Smooth muscle cell (in vitro differentiated cells): ENCODE measurements at regions not wholly inside any gene's neighbourhood (a gene's known extent, or its start where the extent isn't known, plus 50 kb on each side); places are given as distances from the start of the nearest gene placed in this dataset.

Experiments used
- DNase-seq: peaks from one replicate; lab custom pipeline; 2025; ENCODE audit not compliant: unreplicated experiment; lab: John Stamatoyannopoulos, UW
- H2AFZ ChIP-seq: fragments of 200-600 bp; sonication (generic); 2 replicates; pipeline ENCODE4 v1.6.0; 2016; ENCODE audit warnings: antibody characterized with exemption, low read depth, mild to moderate bottlenecking
- H3F3A ChIP-seq: fragments of 200-600 bp; sonication (generic); 2 replicates; pipeline ENCODE4 v1.6.0; 2017; ENCODE audit warnings: antibody characterized with exemption, low read depth
- H3K27ac ChIP-seq: fragments of 200-600 bp; sonication (generic); 2 replicates; pipeline ENCODE4 v1.5.1; 2016; ENCODE audit warnings: low read depth, mild to moderate bottlenecking
- H3K27me3 ChIP-seq: fragments of 200-600 bp; sonication (generic); 2 replicates; pipeline ENCODE4 v1.6.1; 2016; ENCODE audit warnings: low read depth, mild to moderate bottlenecking
- H3K36me3 ChIP-seq: fragments of 200-600 bp; sonication (generic); 2 replicates; pipeline ENCODE4 v1.5.1; 2016; ENCODE audit warnings: low read depth
- H3K4me1 ChIP-seq: fragments of 200-600 bp; sonication (generic); 2 replicates; pipeline ENCODE4 v1.5.1; 2016; ENCODE audit warnings: low read depth
- H3K4me2 ChIP-seq: fragments of 200-600 bp; sonication (generic); 2 replicates; pipeline ENCODE4 v1.6.0; 2016; ENCODE audit warnings: mild to moderate bottlenecking
- H3K4me3 ChIP-seq: fragments of 200-600 bp; sonication (generic); 2 replicates; pipeline ENCODE4 v1.5.1; 2016; ENCODE audit warnings: mild to moderate bottlenecking
- H3K79me2 ChIP-seq: fragments of 200-600 bp; sonication (generic); 2 replicates; pipeline ENCODE4 v1.6.0; 2016; ENCODE audit warnings: low read depth, mild to moderate bottlenecking
- H3K9ac ChIP-seq: fragments of 200-600 bp; sonication (generic); 2 replicates; pipeline ENCODE4 v1.6.0; 2016; ENCODE audit warnings: low read depth
- H3K9me3 ChIP-seq: fragments of 200-600 bp; sonication (generic); replicated peaks from 2 replicates; pipeline ENCODE4 v1.5.1; 2016; ENCODE audit warnings: low read depth
- H4K20me1 ChIP-seq: fragments of 200-600 bp; sonication (generic); 2 replicates; pipeline ENCODE4 v1.6.0; 2016; ENCODE audit warnings: low read depth
- WGBS: methylation state at CpG from one replicate; pipeline ENCODE4 v1.1.7; 2016; ENCODE audit warnings: low lambda C conversion rate; 5-methylcytosine and 5-hydroxymethylcytosine counted together
- TF ChIP-seq, protein P1 (sequence below): fragments of 200-600 bp; sonication (generic); IDR thresholded peaks from 2 replicates; pipeline ENCODE4 v1.5.1; 2017; ENCODE audit warnings: borderline replicate concordance, mild to moderate bottlenecking, antibody characterized with exemption; ENCODE audit not compliant: insufficient read depth, poor library complexity, severe bottlenecking

- Histone ChIP-seq H3K27me3 (no peaks in the 10 kb centered on the region), H3K36me3 (no peaks in the 10 kb centered on the region), H3K79me2 (no peaks in the 10 kb centered on the region), H3F3A (no peaks in the 10 kb centered on the region), H3K27ac (no peak overlapping the region), H3K4me1 (peaks cover 6% of the 10 kb centered on the region), H3K4me3 (no peak overlapping the region), H3K9me3 (no peaks in the 10 kb centered on the region), H3K9ac (no peak overlapping the region), H4K20me1 (no peaks in the 10 kb centered on the region), H3K4me2 (peak overlapping the region; percentile 25), H2AFZ (no peak overlapping the region)
- TF ChIP-seq, protein P1, sequence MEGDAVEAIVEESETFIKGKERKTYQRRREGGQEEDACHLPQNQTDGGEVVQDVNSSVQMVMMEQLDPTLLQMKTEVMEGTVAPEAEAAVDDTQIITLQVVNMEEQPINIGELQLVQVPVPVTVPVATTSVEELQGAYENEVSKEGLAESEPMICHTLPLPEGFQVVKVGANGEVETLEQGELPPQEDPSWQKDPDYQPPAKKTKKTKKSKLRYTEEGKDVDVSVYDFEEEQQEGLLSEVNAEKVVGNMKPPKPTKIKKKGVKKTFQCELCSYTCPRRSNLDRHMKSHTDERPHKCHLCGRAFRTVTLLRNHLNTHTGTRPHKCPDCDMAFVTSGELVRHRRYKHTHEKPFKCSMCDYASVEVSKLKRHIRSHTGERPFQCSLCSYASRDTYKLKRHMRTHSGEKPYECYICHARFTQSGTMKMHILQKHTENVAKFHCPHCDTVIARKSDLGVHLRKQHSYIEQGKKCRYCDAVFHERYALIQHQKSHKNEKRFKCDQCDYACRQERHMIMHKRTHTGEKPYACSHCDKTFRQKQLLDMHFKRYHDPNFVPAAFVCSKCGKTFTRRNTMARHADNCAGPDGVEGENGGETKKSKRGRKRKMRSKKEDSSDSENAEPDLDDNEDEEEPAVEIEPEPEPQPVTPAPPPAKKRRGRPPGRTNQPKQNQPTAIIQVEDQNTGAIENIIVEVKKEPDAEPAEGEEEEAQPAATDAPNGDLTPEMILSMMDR: no peak
- 53% methylated on average over 8 of the region's 8 CpGs for WGBS
- DNase-seq: no peak
Observed at GRCh38 chr2:234146087-234146826, 95.8 kb downstream of the SPP2 start.

DNA sequence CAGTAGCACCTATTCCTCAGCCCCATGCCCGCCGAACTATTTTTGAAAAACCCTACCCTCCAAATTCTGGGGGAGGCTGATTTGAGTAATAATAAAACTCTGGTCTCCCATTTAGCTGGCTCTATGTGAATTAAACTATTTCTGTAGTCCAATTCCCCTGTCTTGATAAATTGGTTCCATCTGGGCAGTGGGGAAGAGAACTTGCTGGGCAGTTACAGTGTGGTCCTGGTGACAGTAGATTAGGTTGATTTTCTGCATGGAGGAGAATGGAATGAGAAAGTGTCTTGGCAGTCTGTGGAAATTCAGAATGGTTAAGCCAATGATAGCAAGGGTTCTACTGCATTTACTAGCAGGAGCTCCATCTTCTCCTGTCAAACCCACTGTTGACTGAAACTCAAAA, 95.0 kb downstream of the SPP2 start:
- no peaks in the 10 kb centered on the region for H3K36me3 ChIP-seq
- no peaks in the 10 kb centered on the region for H3K9me3 ChIP-seq
- H3K4me1 ChIP-seq: peaks cover 6% of the 10 kb centered on the region
- no peak overlapping the region for H3K4me3 ChIP-seq
- H3K4me2 ChIP-seq: no peak overlapping the region
- no peaks in the 10 kb centered on the region for H3F3A ChIP-seq
- TF ChIP-seq, protein P1: no peak
- no peak overlapping the region for H2AFZ ChIP-seq
- no peak overlapping the region for H3K27ac ChIP-seq
- H3K27me3 ChIP-seq: no peaks in the 10 kb centered on the region
- no peaks in the 10 kb centered on the region for H3K79me2 ChIP-seq
- 98% methylated on average over 2 of the region's 2 CpGs for WGBS
- no peaks in the 10 kb centered on the region for H4K20me1 ChIP-seq
- no peak for DNase-seq
- H3K9ac ChIP-seq: no peak overlapping the region

DNA sequence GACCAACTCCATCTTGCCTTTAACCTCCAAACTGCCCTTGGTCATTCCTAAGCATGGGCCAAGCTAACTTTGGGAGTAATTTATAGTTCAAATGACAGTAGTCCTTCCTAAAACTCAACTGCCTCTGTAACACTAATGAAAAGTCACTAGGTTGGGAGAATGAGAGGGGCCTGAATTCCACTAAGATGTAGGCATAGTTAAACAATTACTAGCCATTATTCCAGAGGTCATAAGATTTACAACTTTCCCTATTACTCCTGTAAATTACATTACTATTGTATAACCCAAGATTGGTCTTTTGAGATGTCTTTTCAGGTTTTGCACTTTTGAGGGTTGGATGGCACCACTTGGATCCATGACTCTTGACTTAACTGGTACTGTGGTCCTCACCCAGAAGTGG, 94.6 kb downstream of the SPP2 start:
- H3K4me2 ChIP-seq: no peak overlapping the region
- H3K4me1 ChIP-seq: peaks cover 6% of the 10 kb centered on the region
- no peak for DNase-seq
- H3K4me3 ChIP-seq: no peak overlapping the region
- no peak overlapping the region for H3K27ac ChIP-seq
- no peaks in the 10 kb centered on the region for H3K79me2 ChIP-seq
- H3K36me3 ChIP-seq: no peaks in the 10 kb centered on the region
- TF ChIP-seq, protein P1: no peak
- H3K9ac ChIP-seq: no peak overlapping the region
- H2AFZ ChIP-seq: no peak overlapping the region
- H3K27me3 ChIP-seq: no peaks in the 10 kb centered on the region
- H4K20me1 ChIP-seq: no peaks in the 10 kb centered on the region
- no peaks in the 10 kb centered on the region for H3F3A ChIP-seq
- no peaks in the 10 kb centered on the region for H3K9me3 ChIP-seq

- H3K4me3 ChIP-seq: no peak overlapping the region
- no peak overlapping the region for H3K9ac ChIP-seq
- H3K4me1 ChIP-seq: peaks cover 6% of the 10 kb centered on the region
- no peaks in the 10 kb centered on the region for H3K9me3 ChIP-seq
- TF ChIP-seq, protein P1: no peak
- no peaks in the 10 kb centered on the region for H3F3A ChIP-seq
- no peak for DNase-seq
- no peaks in the 10 kb centered on the region for H3K79me2 ChIP-seq
- no peak overlapping the region for H2AFZ ChIP-seq
- H3K36me3 ChIP-seq: no peaks in the 10 kb centered on the region
- H3K27me3 ChIP-seq: no peaks in the 10 kb centered on the region
- WGBS: 64% methylated on average over 3 of the region's 3 CpGs
- H3K27ac ChIP-seq: no peak overlapping the region
- no peak overlapping the region for H3K4me2 ChIP-seq
- H4K20me1 ChIP-seq: no peaks in the 10 kb centered on the region
Observed at GRCh38 chr2:234143896-234144295, 93.4 kb downstream of the SPP2 start.
